GM12891 (cell line): ENCODE measurements at regions not wholly inside any gene's neighbourhood (a gene's known extent, or its start where the extent isn't known, plus 50 kb on each side); places are given as distances from the start of the nearest gene placed in this dataset.

ENCODE experiments used
- POLR2A ChIP-seq: IDR thresholded peaks from 2 replicates; pipeline ENCODE4 v1.6.1; 2011; ENCODE audit warnings: low read depth, low read length, control low read depth
- POLR2AphosphoS5 ChIP-seq: IDR thresholded peaks from 2 replicates; pipeline ENCODE4 v1.6.1; 2011; ENCODE audit warnings: low read depth, low read length, control low read depth
- TAF1 ChIP-seq: IDR thresholded peaks from 2 replicates; pipeline ENCODE4 v1.6.1; 2011; ENCODE audit warnings: low read depth, low read length, control low read depth

DNA sequence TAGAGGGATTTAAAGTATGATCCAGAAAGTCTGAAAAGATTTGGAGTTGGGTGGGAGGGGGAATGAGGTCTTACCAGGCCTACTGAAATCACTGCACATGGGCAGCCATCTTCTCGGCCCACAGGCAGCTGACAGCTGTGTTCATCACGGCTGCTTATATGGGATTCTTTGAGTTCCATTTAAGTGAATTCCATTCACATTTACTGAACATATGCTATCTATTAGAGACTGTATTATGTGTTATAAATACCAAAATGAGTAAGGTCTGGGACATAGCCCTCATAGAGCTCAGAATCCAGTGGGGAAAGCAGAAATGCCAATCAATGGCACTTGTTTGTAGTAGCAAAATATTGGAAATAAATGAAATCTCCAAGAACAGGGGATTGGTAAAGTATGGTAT lies 91.1 kb downstream of the TRIM42 start:
- TF ChIP-seq POLR2A (no peak), POLR2AphosphoS5 (no peak), TAF1 (no peak)
